Psoas muscle (tissue), 7 donors: ENCODE measurements at regions not wholly inside any gene's neighbourhood (a gene's known extent, or its start where the extent isn't known, plus 50 kb on each side); places are given as distances from the start of the nearest gene placed in this dataset.
A peak's percentile ranks its signal among the peaks of the same experiment; 100 is the strongest.

Experiments
- ATAC-seq, 4 donors: fragments of 200-7000 bp; cut with Tn5 transposase; one replicate each; pipeline ENCODE4 v1.9.1; 2020; ENCODE audit warnings: moderate library complexity in 3 of 4, mild to moderate bottlenecking in 2 of 4
- DNase-seq, 2 donors: peaks; one replicate each; pipeline ENCODE4 v3.0.0-alpha.2; 2020
- H3K27ac ChIP-seq: fragments of 200-600 bp; one replicate; pipeline ENCODE4 v1.8.0; 2022
- H3K27me3 ChIP-seq, 3 donors: fragments of 200-600 bp in 1 of 3; one replicate each; pipeline versions ENCODE4 v1.6.1 to v1.8.0; 2013 to 2022; ENCODE audit warnings: low read length in 2 of 3, mild to moderate bottlenecking in 2 of 3, moderate library complexity in 1 of 3; ENCODE audit not compliant: insufficient read depth in 3 of 3
- H3K36me3 ChIP-seq, 2 donors: fragments of 200-600 bp in 1 of 2; one replicate each; pipeline versions ENCODE4 v1.6.1 to v1.8.0; 2013 to 2022; ENCODE audit warnings: low read depth in 1 of 2, mild to moderate bottlenecking in 1 of 2, moderate library complexity in 1 of 2; ENCODE audit not compliant: insufficient read depth in 1 of 2
- H3K4me1 ChIP-seq: fragments of 200-600 bp; one replicate; pipeline ENCODE4 v1.8.0; 2022
- H3K4me3 ChIP-seq: fragments of 200-600 bp; one replicate; pipeline ENCODE4 v1.8.0; 2022; ENCODE audit warnings: mild to moderate bottlenecking
- H3K9me3 ChIP-seq: fragments of 200-600 bp; one replicate; pipeline ENCODE4 v1.8.0; 2022
- CTCF ChIP-seq: fragments of 200-600 bp; IDR thresholded peaks from one replicate; pipeline ENCODE4 v1.8.0; 2022; ENCODE audit warnings: antibody characterized with exemption
- WGBS, 3 donors: extraction: QIAGEN DNeasy Blood & Tissue Kit; methylation state at CpG; one replicate each; pipeline versions ENCODE4 v1.1.6 to v1.1.7; 2013; 5-methylcytosine and 5-hydroxymethylcytosine counted together
- intact Hi-C, 2 donors: fragments of 100-400 bp; cut with DNase I; formaldehyde crosslinking; loops; one replicate each; pipeline versions ENCODE4 v1.11.0 to v1.14.2; 2022
- donor health status: healthy with polysubstance abuse.
- donor health status: DM: no; HTN: no; CAD: no; lungs with moderate emphysema.
- donor health status: Bipolar disorder and iron deficiency.
- donor health status: healthy.
- donor health status: DM: yes; HTN: yes; CAD: no.
- donor health status: DM: no; HTN: no; CAD: no.
- donor health status: DM: yes; HTN: yes; CAD: no.

- intact Hi-C loops, result no loop called here
- H3K36me3 ChIP-seq, result no peaks in the 10 kb centered on the region
- ATAC-seq (peak; percentile 76 to 96 (median 86)), DNase-seq (no peak)
- no peak for TF ChIP-seq CTCF
- H3K27me3 ChIP-seq, result no peaks in the 10 kb centered on the region
- no peaks in the 10 kb centered on the region for H3K9me3 ChIP-seq
- peak overlapping the region; percentile 17 for H3K4me3 ChIP-seq
- peak overlapping the region; percentile 54 for H3K27ac ChIP-seq
- 19 to 50% (median 23%) methylated on average over 4 of the region's 4 CpGs for WGBS, 3 donors
- H3K4me1 ChIP-seq, result peaks cover 26% of the 10 kb centered on the region
Observed at GRCh38 chr12:88924162-88924561, 343.9 kb upstream of the KITLG start.

DNA sequence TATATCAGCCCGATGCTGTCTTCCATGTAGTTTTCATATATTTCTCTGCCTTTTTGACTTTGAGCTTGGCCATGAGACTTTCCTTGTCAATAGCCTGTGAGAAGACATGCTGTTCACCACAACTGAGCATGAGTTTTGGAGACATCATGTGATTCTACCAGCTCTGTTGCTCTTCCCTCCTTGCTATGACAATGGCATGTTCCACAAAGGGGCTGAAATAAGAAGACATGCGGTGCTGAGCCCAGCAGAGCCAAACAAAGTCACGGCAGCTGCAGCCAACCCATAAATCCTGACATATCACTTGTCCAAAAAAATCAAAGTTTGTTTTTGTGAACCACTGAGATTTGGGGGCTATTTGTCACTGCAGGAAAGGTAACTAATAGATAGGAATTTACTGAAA, 343.4 kb upstream of the KITLG start:
- ATAC-seq (peak; percentile 51 to 81 (median 64)), DNase-seq (no peak)
- no peaks in the 10 kb centered on the region for H3K9me3 ChIP-seq
- 47 to 58% (median 49%) methylated on average over 3 of the region's 3 CpGs for WGBS, 3 donors
- peaks cover 26% of the 10 kb centered on the region for H3K4me1 ChIP-seq
- peak overlapping the region; percentile 54 for H3K27ac ChIP-seq
- no peaks in the 10 kb centered on the region for H3K27me3 ChIP-seq
- H3K36me3 ChIP-seq, result no peaks in the 10 kb centered on the region
- H3K4me3 ChIP-seq, result peak overlapping the region; percentile 17
- intact Hi-C loops, result no loop called here
- no peak for TF ChIP-seq CTCF

- no peak for ATAC-seq
- intact Hi-C loops, result no loop called here
- H3K9me3 ChIP-seq, result no peaks in the 10 kb centered on the region
- H3K36me3 ChIP-seq, result no peaks in the 10 kb centered on the region
- no peak for TF ChIP-seq CTCF
- H3K27ac ChIP-seq, result no peak overlapping the region
- peaks cover 26% of the 10 kb centered on the region for H3K4me1 ChIP-seq
- no peaks in the 10 kb centered on the region for H3K27me3 ChIP-seq
- no peak for DNase-seq
- no peak overlapping the region for H3K4me3 ChIP-seq
- 62 to 86% (median 69%) methylated on average over 1 of the region's 1 CpG for WGBS, 3 donors
Observed at GRCh38 chr12:88922816-88923215, 342.5 kb upstream of the KITLG start.

DNA sequence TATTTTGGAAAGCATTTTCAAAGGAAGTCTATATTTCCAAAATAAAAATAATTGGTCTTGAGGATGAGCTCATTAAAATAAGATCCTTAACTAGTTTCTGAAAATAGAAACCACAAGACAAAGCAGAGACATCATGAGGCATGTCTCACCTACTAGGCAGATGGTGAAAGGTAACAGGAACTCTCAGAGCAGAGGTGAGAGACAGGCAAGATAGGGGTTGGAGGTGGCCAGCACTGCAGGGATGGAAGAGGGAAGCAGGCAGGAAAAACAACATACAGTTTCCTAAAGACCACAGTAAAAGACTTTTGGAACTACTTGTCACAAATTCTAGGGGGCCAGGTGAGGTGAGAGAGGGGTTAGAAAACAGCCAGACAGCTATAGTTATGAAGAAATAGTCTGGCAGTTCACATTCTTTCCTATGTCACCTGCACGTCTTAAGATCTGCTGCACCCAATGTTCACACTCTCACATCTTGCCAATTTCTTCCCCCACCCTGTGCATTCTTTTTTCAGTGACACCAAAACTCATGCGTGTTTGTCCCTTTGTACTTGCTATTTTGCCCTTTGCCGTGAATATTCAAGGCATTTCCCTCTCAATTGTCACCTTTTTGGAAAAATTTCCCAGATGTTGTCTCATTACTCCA, 341.7 kb upstream of the KITLG start:
- 54 to 67% (median 55%) methylated on average over 3 of the region's 3 CpGs for WGBS, 3 donors
- intact Hi-C loops, result no loop called here
- TF ChIP-seq CTCF, result no peak
- ATAC-seq (no peak), DNase-seq (no peak)
- Histone ChIP-seq H3K9me3 (no peaks in the 10 kb centered on the region), H3K27me3 (no peaks in the 10 kb centered on the region), H3K4me3 (no peak overlapping the region), H3K4me1 (peaks cover 32% of the 10 kb centered on the region), H3K36me3 (no peaks in the 10 kb centered on the region), H3K27ac (no peak overlapping the region)

DNA sequence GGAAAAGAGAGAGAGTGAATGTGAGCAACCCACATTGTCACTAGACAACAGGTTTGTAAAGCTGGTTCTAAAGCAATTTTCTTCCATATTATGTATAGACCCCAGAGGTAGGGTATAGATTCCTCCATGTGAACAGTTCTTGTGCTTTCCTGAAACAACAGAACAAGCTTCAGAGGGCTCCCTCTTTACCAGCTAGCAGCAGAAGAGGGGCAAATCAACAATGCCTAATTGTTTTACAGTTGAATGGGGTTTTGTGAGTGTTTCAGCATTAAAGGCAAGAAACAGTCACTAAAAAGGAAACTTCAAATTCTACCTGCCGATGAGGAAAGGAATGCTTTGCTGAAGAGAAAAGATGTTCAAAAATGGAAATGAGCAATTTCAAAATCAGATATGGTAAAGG, 341.2 kb upstream of the KITLG start:
- H3K4me3 ChIP-seq, result no peak overlapping the region
- H3K9me3 ChIP-seq, result no peaks in the 10 kb centered on the region
- H3K36me3 ChIP-seq, result no peaks in the 10 kb centered on the region
- 48 to 59% (median 49%) methylated on average over 1 of the region's 1 CpG for WGBS, 3 donors
- H3K4me1 ChIP-seq, result peaks cover 32% of the 10 kb centered on the region
- no peaks in the 10 kb centered on the region for H3K27me3 ChIP-seq
- no peak for TF ChIP-seq CTCF
- no peak for DNase-seq
- no peak overlapping the region for H3K27ac ChIP-seq
- intact Hi-C loops, result no loop called here
- no peak for ATAC-seq
